Heart right ventricle (tissue), 16 donors: ENCODE measurements at regions not wholly inside any gene's neighbourhood (a gene's known extent, or its start where the extent isn't known, plus 50 kb on each side); places are given as distances from the start of the nearest gene placed in this dataset.

Experiments used
- ATAC-seq, 8 donors: fragments of 200-7000 bp; cut with Tn5 transposase; one replicate each; pipeline ENCODE4 v1.9.1; 2020; ENCODE audit warnings: mild to moderate bottlenecking in 8 of 8, moderate library complexity in 8 of 8, moderate number of reproducible peaks in 1 of 8
- DNase-seq, 2 donors: peaks; one replicate each; pipeline ENCODE4 v3.0.0-alpha.2; 2020
- H3K27ac ChIP-seq, 10 donors: fragments of 200-600 bp; sonication (generic) in 2 of 10; one replicate each; pipeline versions ENCODE4 v1.5.0 to v1.8.0; 2020 to 2022; ENCODE audit warnings: mild to moderate bottlenecking in 3 of 10
- H3K27me3 ChIP-seq, 7 donors: fragments of 200-600 bp; one replicate each; pipeline ENCODE4 v1.8.0; 2021 to 2022; ENCODE audit warnings: mild to moderate bottlenecking in 2 of 7
- H3K36me3 ChIP-seq, 9 donors: fragments of 200-600 bp; sonication (generic) in 1 of 9; one replicate each; pipeline versions ENCODE4 v1.5.0 to v1.8.0; 2020 to 2022; ENCODE audit warnings: mild to moderate bottlenecking in 2 of 9
- H3K4me1 ChIP-seq, 9 donors: fragments of 200-600 bp; sonication (generic) in 1 of 9; one replicate each; pipeline versions ENCODE4 v1.5.0 to v1.8.0; 2020 to 2022; ENCODE audit warnings: mild to moderate bottlenecking in 4 of 9
- H3K4me3 ChIP-seq, 10 donors: fragments of 200-600 bp; sonication (generic) in 2 of 10; one replicate each; pipeline versions ENCODE4 v1.5.0 to v1.8.0; 2020 to 2022; ENCODE audit warnings: mild to moderate bottlenecking in 7 of 10, moderate library complexity in 2 of 10
- H3K9me3 ChIP-seq, 11 donors: fragments of 200-600 bp in 10 of 11; sonication (generic) in 2 of 11; one replicate each; pipeline versions ENCODE4 v1.5.0 to v1.8.0; 2013 to 2022; ENCODE audit warnings: mild to moderate bottlenecking in 2 of 11, control low read depth in 1 of 11, moderate library complexity in 1 of 11
- CTCF ChIP-seq, 9 donors: fragments of 200-600 bp; sonication (generic) in 2 of 9; IDR thresholded peaks; one replicate each; pipeline versions ENCODE4 v1.5.0 to v1.8.0; 2021 to 2022; ENCODE audit warnings: antibody characterized with exemption in 9 of 9, mild to moderate bottlenecking in 5 of 9, moderate library complexity in 1 of 9
- WGBS, 2 donors: extraction: QIAGEN DNeasy Blood & Tissue Kit; methylation state at CpG; one replicate each; pipeline ENCODE4 v1.1.7; 2013; ENCODE audit warnings: inconsistent platforms in 1 of 2; 5-methylcytosine and 5-hydroxymethylcytosine counted together
- intact Hi-C, 10 donors: fragments of 100-400 bp; cut with DNase I; formaldehyde crosslinking; loops; one replicate each; pipeline versions ENCODE4 v1.11.1 to v1.14.2; 2022
- donor health status: Arrhythmogenic right ventricular cardiomyopathy.
- donor health status: ischemic (EF 13 %, LVEDD 7.1; RV severe dilation, severe dysfunction).
- donor health status: healthy with polysubstance abuse.
- donor health status: DM: no; HTN: yes; CAD: no.
- donor health status: DM: no; HTN: no; CAD: no.
- donor health status: ischemic (EF 25% LVEDD 6.9; RV normal size, moderate dysfunction).
- donor health status: ischemic (EF 25% LVEDD 5.7; RV mildly dilated, moderate dysfunction).
- donor health status: healthy.
- donor health status: DM: yes; HTN: yes; CAD: no.
- donor health status: Ischemic cardiomyopathy.
- donor health status: ischemic (EF 35%, LVEDD 5.7; RV mildly dilated, moderate dysfunction).
- donor health status: nonischemic (EF 11% LVEDD 7.7; RV severe dilation, severe dysfunction).
- donor health status: DM: yes; HTN: yes; CAD: no.
- donor health status: PGD.
- donor health status: ischemic (EF 29% LVEDD 5.4; RV normal size, mild dysfunction).
- donor health status: nonischemic (EF 23%, LVEDD 6.1; RV moderate dilation, normal function).

- WGBS, 2 donors: 86 to 94% methylated on average over 5 of the region's 5 CpGs
- Histone ChIP-seq H3K36me3 (no peaks in the 10 kb centered on the region), H3K9me3 (no peaks in the 10 kb centered on the region), H3K4me1 (no peaks in the 10 kb centered on the region), H3K27me3 (no peaks in the 10 kb centered on the region), H3K4me3 (no peak overlapping the region), H3K27ac (no peak overlapping the region)
- intact Hi-C loops: no loop called here
- no peak for TF ChIP-seq CTCF (IDR thresholded peaks at IDR 0.05)
- DNase-seq (no peak), ATAC-seq (no peak)
Measured at GRCh38 chr18:38695559-38696280, 1130.1 kb upstream of the CELF4 start.

- Histone ChIP-seq H3K4me1 (no peaks in the 10 kb centered on the region), H3K27ac (no peak overlapping the region), H3K9me3 (no peaks in the 10 kb centered on the region), H3K36me3 (no peaks in the 10 kb centered on the region), H3K4me3 (no peak overlapping the region), H3K27me3 (no peaks in the 10 kb centered on the region)
- 63 to 66% methylated on average over 5 of the region's 5 CpGs for WGBS, 2 donors
- ATAC-seq (no peak), DNase-seq (no peak)
- intact Hi-C loops: no loop called here
- no peak for TF ChIP-seq CTCF (IDR thresholded peaks at IDR 0.05)
Measured at GRCh38 chr18:38693104-38693503, 1127.5 kb upstream of the CELF4 start.

- no peak for ATAC-seq
- Histone ChIP-seq H3K36me3 (no peaks in the 10 kb centered on the region), H3K27ac (no peak overlapping the region), H3K27me3 (no peaks in the 10 kb centered on the region), H3K9me3 (no peaks in the 10 kb centered on the region), H3K4me3 (no peak overlapping the region), H3K4me1 (no peaks in the 10 kb centered on the region)
- 43 to 65% methylated on average over 6 of the region's 6 CpGs for whole genome bisulfite sequencing, 2 donors
- DNase-seq: no peak
- no peak for TF ChIP-seq CTCF (IDR thresholded peaks at IDR 0.05)
- intact Hi-C loops: no loop called here
Measured at GRCh38 chr18:38690626-38691025, 1125.0 kb upstream of the CELF4 start.

- 81 to 88% methylated on average over 1 of the region's 1 CpG for WGBS, 2 donors
- Histone ChIP-seq H3K9me3 (no peaks in the 10 kb centered on the region), H3K27me3 (no peaks in the 10 kb centered on the region), H3K27ac (no peak overlapping the region), H3K4me1 (no peaks in the 10 kb centered on the region), H3K4me3 (no peak overlapping the region), H3K36me3 (no peaks in the 10 kb centered on the region)
- DNase-seq: no peak
- intact Hi-C loops: loop anchor here in 1 of 10 donors (10.0 kb wide), 1 partner anchor 66 kb away; no protein-coding TSS in a partner anchor
- ATAC-seq: no peak
- TF ChIP-seq CTCF (IDR thresholded peaks at IDR 0.05): no peak
Measured at GRCh38 chr18:38688416-38688815, 1122.8 kb upstream of the CELF4 start.
